ENCODE measurements at regions not wholly inside any gene's neighbourhood (a gene's known extent, or its start where the extent isn't known, plus 50 kb on each side); places are given as distances from the start of the nearest gene placed in this dataset.
"Not testable (repeated sequence)": the region's sequence is repeated elsewhere in the genome, so short reads cannot be mapped to it uniquely, and the experiment has no call there.

DNA sequence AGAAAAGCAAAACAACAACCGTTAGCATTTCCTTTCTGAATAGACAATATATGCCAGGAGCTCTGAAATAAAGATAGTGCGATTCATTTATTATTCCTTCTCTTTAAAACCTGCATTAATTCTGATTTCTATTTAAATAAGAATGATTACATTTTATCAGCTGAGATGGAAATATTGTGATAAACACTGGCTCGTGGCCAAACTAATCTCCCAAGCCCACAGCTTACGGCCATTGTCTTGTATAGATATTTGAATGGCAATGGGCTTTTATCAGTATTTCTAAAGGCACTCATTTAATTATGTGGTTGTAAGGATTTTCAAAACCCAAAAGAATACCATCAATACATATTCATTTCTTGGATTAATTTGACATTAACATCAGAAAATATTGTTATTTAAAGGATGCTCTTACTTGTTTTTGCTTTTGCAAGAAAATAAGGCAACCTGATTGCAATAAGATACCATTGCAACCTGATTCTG is 123.7 kb upstream of the IRX5 start:
- DNase-seq = no peak

GRCh38 chr16:54806378-54806777 is 124.3 kb upstream of the IRX5 start:
- DNase-seq = no peak

DNA sequence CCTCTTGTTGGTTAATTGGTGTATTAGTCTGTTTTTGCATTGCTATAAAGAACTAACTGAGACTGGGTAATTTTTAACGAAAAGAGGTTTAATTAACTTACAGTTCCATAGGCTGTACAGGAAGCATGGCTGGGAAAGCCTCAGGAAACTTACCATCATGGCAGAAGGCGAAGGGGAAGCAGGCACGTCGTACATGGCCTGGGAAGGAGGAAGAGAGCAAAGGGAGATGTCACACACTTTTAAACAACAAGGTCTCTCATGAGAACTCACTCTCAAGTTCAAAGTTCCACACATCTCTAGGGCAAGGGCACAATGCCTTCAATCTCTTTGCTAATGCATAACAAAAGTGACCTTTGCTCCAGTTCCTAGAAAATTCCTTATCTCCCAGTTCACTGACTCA is 125.0 kb upstream of the IRX5 start:
- DNase-seq = no peak

DNA sequence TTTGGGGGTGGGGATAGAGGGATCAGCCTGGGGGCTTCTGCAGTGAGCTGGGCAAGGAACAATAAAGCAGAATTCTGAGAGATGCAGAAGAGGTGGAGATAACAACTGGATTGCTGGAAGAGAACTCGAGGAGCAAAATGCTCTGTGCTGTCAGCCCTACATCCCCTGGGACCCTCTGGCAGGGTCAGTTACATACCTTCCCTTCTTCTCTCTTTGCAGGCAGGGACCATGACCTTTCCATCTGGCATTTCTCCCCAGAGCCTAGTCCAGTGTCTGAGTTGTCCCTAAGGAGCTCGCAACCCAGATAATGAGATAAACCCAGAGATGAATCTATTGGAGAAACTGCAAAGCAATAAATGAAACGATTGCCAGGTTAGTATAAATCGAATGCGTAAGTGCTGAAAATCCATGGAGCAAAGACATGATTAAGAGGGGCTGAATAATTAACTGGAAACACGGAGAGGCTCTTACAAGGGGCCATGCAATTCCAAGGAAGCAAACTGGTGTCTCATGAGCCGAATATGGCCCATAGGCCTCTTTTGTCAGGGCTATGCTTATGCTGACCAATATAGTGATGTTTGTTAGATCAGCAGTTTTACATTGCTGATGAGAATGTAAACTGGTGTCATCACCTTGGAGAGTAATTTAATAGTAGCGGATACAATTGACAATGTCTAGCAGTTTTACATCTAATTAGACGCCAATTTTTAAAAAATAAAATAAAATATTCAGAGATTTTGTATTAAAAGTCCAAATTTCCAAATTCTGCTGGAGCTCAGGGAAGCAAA is 129.4 kb upstream of the IRX5 start:
- DNase-seq = no peak

GRCh38 chr16:54798267-54798666 is 132.4 kb upstream of the IRX5 start:
- DNase-seq = no peak

GRCh38 chr16:54796211-54796610 is 134.5 kb upstream of the IRX5 start:
- no peak for DNase-seq

GRCh38 chr16:54792811-54793210 is 137.9 kb upstream of the IRX5 start:
- no peak for DNase-seq

GRCh38 chr16:54787045-54787444 is 143.6 kb upstream of the IRX5 start:
- no peak for DNase-seq

GRCh38 chr16:54783980-54784379 is 146.7 kb upstream of the IRX5 start:
- DNase-seq = no peak

- DNase-seq = no peak
These were observed 147.4 kb upstream of the IRX5 start for GRCh38 chr16:54783226-54783625.

GRCh38 chr16:54780266-54780665 is 150.4 kb upstream of the IRX5 start:
- DNase-seq = no peak

- DNase-seq = no peak
These were observed 151.1 kb upstream of the IRX5 start for GRCh38 chr16:54779549-54779948.

- no peak for DNase-seq
These were observed 155.9 kb upstream of the IRX5 start for GRCh38 chr16:54774768-54775167.

GRCh38 chr16:54772400-54772799 is 158.3 kb upstream of the IRX5 start:
- no peak for DNase-seq

DNA sequence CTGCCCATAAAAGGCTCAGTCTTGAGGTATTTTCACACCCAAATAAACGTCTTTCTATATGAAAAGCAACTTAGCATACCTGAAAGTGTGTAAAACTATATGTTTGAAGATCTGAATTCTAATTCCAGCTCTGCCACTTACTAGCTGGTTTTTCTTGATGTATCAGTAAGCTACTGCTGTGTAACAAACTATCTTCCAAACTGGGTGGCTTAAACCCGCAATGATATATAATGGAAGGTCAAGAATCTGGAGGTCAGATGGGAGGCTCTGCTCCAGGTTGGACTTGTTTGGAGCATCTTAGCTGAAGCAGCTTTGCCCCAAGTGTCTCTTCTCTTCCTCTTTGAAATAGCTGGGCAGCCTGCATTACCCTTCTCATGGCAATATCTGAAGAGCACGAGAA is 164.3 kb upstream of the IRX5 start:
- DNase-seq = no peak

DNA sequence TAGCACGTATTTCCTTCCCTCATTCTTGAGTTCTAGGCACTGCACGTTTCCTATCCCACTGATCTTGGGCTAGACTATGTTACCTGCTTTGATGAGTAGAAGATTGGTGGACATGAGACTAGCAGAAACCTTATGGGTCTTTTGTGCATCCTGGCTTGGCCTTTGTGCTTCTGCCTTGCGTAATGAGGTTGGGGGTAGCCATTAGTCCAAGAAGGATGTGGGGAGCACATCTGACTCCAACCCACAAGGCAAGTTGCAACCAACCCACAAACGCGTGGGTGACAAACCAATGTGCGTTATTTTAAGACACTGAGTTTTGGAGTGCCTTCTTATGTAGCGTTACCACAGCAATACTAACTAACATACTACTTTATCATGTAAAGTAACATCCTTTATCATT is 180.4 kb upstream of the IRX5 start:
- no peak for DNase-seq

GRCh38 chr16:54748611-54749190 is 182.0 kb upstream of the IRX5 start:
- DNase-seq = no peak

DNA sequence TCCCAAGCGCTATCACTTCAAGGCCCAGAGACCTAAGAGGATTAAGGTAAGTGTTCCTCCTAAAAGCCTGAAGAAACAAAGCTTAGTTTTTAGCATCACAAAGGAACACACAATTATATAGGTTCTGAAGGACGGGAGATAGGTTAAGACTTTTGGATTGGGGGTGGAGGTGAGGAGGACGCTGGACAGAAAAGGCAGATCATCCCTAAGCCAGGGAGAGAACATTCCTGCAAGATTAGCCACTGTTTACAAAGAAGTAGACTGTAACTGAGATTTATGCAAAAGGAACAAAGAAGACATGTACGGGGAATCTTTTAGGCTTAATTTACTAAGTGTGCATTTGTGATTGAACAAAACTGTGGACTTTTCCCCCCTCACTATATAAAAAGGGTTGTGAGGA is 184.1 kb upstream of the IRX5 start:
- DNase-seq = no peak

- DNase-seq = no peak
These were observed 185.7 kb upstream of the IRX5 start for GRCh38 chr16:54744998-54745397.

DNA sequence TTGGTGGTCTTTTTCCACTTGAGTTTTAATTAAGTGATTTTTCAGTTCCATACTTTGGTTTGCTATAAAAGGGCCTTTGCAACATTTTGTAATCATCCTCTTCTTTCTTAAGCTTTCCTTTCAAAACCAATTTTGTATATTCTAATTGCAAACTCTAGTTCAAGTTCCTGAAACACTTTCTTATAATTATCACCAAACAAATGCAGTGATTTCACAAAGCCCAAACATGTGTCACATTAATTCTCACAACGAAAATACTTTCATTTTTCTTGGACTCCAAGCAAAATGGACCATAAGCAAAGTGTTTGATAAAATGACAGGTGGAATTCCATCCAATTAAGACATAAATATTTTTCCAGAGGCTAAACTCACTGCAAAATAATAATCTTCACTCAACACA is 188.2 kb upstream of the IRX5 start:
- DNase-seq = no peak

DNA sequence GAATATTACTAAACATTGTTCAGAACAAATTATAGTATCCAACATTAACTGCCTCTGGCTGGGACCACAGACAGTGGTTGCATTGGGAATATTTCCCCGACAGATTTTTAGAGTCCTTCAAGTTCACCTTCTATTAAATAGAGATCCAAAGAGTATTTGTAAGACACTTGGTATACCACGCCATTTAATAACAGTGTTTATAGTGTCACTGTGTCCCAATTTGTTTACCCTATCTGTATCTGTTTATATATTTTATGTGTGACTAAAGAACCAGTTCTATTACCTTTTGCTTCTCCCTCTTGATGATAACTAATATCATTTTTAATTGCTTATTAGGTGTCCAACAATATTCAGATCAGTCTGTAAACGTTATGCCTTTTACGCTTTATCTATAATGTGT is 191.3 kb upstream of the IRX5 start:
- no peak for DNase-seq

- DNase-seq = no peak
These were observed 196.5 kb upstream of the IRX5 start for GRCh38 chr16:54734156-54734555.

DNA sequence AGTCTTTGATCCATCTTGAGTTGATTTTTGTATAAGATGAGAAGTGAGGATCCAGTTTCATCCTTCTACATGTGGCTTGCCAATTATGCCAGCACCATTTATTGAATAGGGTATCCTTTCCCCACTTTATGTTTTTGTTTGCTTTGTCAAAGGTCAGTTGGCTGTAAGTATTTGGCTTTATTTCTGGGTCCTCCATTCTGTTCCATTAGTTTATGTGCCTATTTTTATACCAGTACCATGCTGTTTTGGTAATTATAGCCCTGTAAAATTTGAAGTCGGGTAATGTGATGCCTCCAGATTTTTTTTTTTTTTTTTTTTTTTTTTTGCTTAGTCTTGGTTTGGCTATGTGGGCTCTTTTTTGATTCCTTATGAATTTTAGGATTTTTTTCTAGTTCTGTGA is 203.0 kb upstream of the IRX5 start:
- DNase-seq = not testable (repeated sequence)

- no peak for DNase-seq
These were observed 206.2 kb upstream of the IRX5 start for GRCh38 chr16:54724346-54724925.

Data from NCI-H526 treated with DMSO at 0.1 percent for 48 hours (cell line).